ENCODE measurements at regions not wholly inside any gene's neighbourhood (a gene's known extent, or its start where the extent isn't known, plus 50 kb on each side); places are given as distances from the start of the nearest gene placed in this dataset.

DNA sequence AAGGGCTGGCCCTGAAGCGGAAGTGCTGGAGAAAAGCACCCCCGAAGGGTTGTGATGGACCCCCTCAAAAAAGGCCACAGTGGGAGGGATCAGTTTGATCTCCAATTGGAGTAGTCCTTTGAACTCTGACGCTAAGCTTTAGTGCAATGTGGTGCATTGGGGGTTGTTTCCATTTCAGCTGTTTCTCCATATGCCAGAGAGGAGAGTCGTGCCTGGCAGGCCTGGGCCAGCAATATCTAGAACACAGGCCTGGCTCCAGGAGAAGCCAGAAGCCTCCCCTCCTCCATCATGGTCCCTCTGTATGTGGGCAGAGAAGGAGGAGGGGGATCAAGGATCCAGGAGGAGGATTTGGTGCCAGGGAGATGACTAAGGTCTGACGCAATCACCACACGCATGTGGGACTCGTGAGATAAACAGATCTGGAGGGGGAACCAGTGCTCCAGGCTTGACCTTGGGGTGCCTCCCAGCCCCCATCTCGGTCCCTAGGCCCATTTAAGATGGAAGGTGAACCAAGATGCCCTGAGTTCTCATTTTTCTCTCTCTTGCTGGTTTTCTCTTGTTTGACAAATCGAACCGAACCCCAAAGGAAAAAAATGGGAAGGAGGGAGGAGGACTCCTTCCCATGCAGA lies 517.4 kb upstream of the JARID2 start:
- DNase-seq: no peak

DNA sequence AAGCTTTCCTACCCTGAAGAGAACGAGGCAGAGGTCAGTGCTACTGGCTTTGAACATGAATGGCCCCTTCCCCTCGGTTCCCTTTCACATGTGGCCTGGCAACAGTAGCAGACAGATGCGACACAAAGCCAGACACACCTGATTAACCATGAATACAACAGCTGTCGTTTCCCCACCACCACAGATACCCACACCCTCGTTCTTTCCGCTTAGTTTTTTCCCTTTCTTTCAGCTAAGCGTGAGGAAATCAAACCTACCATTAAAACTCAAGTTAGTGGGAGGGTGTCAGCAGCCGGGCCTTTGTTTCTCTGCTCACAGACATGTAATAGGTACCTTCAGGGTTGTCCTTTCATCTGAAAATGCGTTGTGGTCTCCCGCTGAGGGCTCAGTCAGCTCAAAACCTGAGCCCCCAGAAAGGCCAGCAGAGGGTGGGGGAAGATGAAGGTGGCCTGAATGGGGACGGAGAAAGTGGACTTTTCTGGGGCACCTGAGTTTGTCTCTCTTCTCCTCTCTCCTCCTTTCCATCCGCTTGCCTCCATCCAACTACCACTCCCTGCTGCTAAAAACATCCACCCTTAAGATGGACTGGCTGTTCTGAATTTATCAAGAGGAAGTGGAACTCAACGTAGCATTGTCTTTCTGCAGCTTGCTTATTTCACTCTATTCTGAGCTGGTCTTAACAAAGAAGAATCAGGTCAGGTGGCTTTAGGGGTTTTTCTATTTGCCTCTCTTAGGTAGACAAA lies 516.6 kb upstream of the JARID2 start:
- no peak for DNase-seq

DNA sequence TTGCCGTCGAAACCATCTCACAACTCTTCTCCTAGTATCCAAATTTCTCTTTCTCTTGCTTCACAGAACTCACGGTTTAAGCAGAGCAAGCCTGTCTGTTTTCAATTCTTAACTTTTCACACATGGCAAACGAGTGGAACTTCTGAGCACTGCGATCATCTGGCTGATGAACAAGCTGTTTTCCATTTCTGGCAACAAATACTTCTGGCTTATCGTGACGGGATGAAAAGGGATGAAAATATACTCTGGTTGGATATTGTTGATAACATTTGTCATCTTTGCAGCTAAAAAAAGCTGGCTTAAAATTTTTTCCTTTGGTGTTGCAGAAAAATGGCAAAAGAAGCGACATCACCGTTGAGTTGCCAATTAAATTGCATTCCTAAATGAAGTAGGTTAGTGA lies 515.2 kb upstream of the JARID2 start:
- DNase-seq: no peak

DNA sequence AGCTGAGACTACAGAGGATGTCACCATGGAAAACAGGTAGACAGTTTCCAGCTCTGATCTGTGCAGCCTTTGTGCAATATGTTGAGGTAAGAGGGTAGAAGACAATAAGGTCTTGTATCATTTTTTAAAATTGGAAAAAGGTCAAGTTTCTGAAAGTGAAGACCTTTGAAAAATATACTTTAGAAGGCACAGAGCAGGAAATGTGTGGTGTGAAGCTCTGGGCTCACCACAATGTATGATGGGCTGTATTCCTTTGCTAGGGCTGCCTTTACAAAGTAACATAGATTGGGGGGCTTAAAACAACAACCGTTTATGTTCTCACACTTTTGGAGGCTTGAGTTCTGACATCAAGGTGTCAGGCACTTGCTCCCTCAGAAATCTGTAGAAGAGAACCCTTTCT lies 514.3 kb upstream of the JARID2 start:
- no peak for DNase-seq

DNA sequence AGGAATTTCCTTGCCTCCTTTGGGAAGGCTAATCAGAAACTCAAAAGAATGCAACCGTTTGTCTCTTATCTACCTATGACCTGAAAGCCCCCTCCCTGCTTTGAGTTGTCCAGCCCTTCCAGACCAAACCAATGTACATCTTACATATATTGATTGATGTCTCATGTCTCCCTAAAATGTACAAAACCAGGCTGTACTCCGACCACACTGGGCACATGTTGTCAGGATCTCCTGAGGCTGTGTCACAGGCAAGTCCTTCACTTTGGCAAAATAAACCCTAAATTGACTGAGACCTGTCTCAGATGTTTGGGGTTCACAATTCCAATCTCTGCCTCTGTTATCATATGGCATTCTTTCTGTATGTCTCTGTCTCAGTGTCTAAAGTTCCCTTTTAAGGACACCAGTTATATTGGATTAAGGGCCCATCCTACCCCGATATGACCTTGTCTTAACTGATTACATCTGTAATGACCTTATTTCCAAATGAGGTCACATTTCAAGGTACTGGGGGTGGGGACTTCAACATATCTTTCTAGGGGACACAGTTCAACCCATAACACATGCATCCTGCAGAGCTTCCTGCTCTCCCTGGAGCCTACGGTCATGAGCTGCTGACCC lies 513.5 kb upstream of the JARID2 start:
- DNase-seq: no peak

DNA sequence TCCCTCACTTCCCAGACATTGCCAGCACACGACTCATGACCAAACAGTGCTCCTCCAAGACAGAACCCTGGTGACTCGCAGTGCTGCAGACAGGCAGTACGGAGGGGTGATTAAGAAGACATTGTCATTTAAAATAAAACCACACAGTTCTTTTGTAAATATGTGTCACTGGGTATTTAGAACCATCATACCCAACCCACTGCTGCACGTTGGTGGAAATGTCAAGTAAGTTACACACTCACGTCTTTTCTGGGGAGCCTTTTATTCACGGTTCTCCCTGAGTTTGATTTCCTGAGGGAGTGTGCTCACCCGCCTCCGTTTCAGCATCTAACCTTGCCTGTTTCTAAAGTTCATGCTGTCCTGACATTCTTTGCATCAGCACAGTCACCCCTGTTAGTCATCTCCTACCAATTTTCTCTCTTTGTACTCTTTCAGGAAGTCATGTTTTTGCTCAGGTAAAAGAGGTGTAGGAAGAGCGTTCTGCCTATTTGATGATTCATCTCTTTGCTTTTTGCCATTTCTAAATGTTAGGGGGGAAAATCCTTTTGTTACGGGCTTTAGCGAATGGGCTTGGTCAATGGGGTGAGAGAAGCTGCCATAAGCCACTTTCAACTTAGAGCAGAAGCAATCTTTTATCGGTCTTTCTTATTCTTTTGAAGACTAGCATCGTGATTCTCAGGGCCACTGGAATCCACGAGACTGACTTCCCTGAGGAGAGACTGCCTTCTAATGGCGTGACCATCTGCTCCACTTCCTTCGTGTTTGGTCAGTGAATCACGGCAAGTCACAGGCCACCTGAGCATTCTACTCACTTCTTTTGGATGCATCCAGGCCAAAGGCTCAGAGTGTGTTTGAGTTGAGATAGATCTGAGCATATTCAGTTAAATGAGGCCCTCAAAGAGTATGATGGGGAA lies 512.8 kb upstream of the JARID2 start:
- peak in 1 of 6 experiments; percentile 25 for DNase-seq

DNA sequence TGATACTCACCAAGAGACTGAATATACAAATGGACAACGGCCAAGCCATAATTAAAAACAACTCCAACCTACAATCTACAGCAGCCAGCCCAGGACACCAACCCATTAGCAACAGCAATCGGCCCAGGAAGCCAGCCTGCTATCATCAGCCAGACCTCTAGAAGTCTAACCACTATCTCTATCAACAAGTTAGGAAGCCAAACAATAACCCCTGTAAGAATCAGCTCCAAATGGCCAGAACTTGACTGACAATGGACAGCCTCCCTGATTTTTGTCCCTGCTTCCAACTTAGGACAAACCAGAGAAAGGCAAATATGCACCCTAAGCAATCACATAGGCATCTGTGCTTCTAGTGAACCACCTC lies 511.8 kb upstream of the JARID2 start:
- no peak for DNase-seq

DNA sequence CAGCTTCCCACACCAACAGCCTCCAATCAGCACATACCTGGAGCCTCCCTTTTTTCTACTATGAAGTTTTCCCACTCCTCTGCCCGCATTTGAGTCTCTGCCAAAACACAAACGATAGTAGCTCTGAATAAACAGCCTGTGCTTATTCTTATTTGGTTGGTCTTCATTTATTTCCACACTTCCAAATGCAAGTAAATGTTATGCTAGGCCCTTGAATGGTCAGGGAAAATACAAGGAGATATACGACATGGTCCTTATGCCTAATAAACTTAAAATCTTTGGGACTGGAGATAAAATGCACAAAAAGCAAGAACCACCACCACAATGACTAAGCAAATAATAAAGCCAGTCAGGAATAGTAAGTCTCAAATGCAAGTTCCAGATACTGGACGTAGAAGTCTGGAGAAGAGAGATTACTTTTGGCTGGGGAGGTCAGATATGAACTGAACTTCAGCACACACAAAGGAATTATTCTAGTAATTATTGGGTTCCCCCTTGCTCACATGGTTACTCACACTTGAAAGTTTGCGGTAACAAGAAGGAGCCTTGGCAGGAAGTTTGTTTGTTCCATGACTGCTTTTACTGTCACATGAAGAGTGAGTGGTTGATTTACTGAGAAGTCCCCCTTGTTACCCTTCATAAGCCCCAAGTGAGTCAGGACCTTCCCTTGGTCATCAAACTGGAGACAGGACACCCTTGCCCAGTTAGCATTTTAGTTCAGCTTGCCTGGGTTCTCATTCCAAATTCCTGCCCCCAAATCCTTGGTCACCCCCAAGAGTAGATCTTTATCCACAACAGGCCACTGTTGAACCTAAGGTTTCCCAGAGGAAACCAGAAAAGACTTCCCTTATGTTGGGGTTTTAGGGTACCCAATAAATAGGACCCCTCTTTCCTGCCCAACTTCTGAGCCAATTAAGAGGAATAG lies 511.2 kb upstream of the JARID2 start:
- peak in 2 of 6 experiments; percentile 26 to 42 for DNase-seq

DNA sequence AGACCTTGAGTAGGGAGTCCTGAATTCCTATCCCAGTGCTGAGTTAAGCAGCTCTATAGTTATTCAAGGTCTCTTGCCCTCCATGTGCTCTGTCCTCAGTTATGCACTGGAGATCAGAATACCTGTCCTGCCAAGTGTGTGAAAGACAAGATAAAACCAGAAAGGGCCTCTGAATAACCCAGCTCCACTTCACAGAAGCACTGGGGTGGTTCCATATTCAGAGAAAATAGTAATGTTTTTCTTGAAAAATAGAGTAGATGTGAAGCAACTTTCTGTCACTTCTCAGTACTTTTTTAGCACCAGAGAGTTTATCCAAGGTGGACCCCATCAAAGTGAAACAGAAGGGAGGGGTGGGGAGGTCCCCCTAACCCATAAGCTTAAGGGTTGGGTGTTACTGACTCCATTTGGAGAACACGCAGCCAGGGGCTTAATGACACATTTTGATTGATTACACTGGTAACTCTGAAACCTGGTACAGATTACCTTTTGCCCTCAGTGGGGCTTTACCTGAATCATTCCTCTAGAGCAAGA lies 509.8 kb upstream of the JARID2 start:
- no peak for DNase-seq

DNA sequence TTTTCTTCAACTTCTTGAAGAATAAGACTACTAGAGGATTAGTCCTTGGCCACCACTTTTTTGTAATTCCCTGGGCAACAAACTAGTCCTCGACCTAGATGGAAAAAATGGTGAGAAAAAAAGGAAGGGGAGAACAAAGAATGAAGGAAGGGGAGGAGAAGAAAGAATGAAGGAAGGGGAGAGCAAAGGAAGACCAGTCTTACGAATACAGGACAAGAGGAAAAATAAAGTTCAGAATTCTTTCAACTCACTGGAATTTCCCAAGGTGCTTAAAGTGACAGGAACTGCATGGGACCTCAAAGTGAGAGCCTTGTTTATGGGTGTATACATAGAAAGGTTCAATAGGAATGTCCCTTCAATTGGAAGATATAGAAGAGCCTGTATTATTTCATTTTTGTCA lies 509.3 kb upstream of the JARID2 start:
- DNase-seq: no peak

DNA sequence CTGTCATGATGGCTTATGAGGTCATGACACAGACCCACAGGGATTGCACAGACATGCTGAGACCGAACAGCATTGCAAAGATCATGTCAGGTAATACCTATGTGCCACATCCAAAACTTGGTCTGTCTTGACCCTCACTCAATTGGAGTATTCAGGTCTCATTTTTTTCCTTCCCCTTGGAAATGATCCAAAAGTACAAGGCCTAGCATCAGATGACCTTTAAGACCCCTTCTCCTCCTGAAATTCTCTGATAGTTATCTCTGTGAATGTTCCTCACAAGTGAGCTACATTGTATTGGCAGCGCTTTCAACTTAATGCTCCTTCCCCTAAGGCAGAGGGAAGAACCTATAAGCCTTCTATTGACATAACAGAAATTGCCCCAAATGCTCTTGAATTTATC lies 507.4 kb upstream of the JARID2 start:
- DNase-seq: no peak

DNA sequence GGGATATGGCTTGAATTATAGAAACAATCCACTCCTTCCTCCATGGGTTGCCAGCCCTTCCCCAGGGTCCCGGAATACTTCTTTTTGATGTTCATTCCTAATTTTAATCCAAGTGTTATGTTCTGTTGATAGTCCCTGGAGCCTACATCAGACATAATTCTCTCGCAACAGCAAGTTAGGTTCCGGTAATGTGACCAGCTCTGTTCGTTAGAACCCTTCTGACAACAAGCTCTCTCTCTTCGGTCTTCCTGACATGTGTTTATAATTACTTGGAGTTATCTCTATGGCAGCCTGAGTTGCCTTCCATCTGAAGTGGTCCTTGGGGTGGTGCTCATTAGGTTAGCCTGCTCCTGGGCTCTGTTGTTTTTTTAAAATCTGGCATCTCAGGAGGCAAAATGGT lies 506.9 kb upstream of the JARID2 start:
- DNase-seq: peak in 1 of 6 experiments; percentile 3

DNA sequence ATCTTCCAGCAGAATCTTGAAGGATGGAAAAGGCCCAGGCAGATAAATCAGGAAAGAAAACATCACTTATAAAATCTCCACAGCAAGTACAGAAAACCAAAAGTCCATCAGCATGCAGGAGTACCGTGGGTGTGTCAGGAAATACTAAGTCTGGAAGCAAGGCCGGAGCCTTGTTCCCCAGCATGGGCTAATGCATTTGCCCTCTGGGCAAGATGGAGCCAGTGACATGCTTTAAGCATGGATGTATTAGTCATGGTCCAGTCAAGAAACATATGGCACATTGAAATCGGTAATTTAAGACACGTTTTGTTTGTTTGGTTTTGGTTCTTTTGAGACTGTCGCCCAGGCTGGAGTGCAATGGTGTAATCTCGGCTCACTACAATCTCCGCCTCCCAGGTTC lies 506.0 kb upstream of the JARID2 start:
- DNase-seq: no peak

DNA sequence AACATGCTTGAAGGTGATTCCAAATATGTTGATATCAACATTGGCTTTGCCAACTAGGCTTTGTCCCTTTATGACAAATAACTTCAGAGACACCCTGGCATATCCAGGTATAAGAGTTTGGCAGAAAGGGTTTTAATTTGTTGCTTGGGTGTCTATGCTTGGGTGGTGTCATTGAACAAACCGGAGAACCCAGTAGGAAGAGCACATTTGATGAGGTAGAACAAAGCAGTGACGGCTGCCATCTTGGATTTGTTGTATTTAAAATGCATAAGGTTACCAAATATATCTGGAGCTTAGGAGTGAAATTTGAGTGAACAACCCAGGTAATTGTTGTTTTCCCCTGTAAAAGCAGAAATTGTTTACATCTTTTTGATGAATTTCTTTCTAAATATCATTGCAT lies 503.7 kb upstream of the JARID2 start:
- no peak for DNase-seq

DNA sequence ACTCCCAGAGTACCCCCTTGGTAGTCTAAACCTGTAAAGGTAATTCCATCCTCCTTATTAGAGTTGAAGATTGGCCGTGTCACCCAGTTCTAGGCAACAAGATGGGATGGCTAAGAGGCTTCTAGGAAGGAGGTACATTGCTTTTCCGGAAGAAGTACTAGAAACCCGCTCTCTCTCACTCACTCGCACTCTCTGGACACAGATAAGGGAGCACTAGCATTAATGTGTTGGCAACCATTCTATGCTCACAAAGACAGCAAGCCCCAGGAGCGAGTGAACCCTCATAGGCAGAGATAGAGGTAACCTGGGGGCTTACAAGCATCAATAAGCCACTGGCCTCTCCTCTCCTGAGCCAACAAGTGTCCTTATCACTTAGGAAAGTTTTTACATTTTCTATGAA lies 503.2 kb upstream of the JARID2 start:
- DNase-seq: no peak

DNA sequence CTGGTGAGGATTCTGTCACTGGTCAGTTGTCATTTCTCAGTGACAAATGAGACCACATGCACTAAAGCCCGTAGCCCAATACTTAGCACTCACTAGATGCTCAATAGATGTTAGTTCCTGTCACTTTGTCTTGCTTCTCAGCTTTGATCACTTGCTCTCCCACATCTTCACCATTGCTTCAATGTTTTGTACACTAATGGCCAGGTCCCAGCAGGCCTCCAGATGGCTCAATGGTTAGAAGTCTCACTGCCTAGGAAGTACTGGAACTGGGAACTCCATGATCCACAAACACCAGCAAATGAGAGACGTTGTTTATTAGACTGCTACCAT lies 502.8 kb upstream of the JARID2 start:
- no peak for DNase-seq

DNA sequence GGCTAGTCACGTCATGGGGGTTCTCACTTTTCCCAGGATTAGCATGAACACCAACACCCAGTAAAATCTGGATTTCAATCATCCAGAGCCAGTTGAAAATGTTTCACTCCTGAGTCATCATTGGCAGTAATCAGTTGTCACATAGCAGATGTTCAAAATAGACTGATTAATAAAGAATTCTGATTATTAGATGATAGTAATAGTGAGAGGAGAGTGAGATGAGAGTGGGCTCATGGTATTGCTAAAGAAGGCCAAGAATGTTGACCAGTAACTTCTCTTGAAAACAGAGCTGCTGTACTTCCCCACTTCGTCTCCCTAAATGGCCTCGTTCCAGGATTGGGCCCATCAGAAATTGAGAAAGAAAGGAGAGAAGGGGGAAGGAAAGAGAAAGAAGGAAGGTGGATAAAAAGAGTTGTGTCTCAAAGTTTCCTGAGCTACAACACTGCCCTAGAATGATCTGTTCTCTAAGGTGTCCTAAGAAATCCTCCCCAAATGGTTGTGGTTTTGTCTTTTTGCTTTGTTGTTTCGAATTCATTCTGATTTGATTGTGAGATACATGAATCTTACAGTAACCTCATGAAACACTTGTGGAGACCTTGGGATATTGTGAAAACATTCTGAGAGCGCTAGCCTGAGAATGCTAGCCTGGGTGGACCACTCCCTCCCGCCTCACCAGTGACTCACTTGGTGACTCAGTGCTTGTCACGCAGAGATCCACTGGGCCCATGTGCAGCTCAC lies 502.2 kb upstream of the JARID2 start:
- DNase-seq: no peak

DNA sequence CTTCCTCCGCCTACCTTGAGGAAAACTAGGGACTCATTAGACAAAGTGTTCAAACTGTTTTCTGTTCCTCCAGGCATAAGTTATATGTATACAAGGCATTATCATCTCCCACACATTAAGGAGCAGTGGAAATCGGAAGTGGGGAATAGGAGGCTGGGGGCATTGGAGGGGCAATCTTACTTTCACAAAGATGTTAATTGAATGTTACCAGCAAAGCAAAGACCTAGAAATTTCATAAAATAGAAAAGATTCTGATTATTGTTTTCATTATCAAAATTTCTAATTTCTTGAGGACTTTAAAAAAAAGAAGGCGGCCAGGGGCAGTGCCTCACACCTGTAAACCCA lies 501.7 kb upstream of the JARID2 start:
- no peak for DNase-seq

DNA sequence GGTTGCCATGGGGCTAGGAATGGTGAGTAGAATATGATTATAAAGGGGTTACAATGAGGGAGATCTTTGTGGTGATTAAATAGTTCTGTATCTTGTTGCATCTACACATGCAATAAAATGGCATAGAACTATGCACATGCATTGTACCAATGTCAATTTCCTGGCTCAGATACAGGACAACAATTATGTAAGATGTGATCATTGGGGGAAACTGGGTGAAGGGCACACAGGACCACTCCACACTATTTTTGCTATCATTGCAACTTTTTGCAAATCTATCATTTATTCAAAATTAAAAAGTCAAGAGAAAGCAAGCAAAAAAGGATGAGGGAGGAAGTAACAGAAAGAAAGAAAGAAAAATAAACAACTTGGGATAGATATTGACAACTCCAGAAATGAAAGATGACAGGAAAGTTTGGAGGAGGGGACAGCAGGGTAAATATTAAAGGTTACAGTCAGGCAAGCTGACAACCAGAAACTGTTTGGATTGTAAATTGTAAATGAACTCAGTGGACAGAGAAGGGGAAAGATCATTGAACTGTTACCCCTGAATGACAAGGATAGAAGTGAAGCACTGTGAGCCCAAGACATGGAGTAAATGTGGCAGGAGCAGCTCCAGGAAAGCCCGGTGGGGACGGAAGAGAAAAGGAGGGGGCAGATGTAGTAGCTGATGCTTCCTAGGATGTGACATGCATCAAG lies 499.6 kb upstream of the JARID2 start:
- no peak for DNase-seq

DNA sequence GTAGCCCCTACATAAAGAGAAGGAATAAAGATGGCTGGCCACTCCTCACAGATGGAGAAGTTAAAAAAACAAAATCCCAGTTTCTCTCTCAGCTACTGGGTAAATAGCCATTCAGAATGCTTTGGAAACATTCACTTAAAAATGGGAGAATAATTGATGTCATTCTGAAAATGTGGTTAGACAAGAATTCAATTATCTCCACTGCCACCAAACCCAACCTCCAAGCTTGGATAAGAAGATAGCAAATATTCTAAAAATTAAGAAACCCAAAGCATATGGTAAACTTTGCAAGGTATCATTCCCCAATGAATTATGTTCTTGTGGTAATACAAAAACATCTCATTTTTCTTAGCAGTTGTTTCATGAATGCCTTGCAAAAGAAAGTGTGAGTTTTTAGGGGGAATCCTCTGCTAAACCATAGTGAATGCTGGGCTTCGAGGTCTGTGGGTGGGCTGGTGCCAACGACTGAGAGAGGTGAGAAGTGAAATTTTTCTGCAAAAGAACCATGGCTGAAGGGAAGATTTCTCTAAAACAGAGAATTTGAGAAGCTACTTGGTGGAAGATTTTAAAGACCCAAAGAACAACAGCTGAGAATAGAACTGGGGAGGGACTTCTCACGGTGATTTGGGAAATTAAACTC lies 497.9 kb upstream of the JARID2 start:
- DNase-seq: no peak

All from stimulated activated naive CD4-positive, alpha-beta T cell (primary cell).